HG03432 (cell line): ENCODE measurements at regions not wholly inside any gene's neighbourhood (a gene's known extent, or its start where the extent isn't known, plus 50 kb on each side); places are given as distances from the start of the nearest gene placed in this dataset.

Experiments
- ATAC-seq: cut with Tn5 transposase; IDR thresholded peaks from one replicate; pipeline ENCODE4 v1.9.1; 2021; ENCODE audit warnings: mild to moderate bottlenecking, moderate library complexity; ENCODE audit not compliant: unreplicated experiment

- ATAC-seq: no peak
Measured at GRCh38 chr6:79864421-79864820, 82.9 kb downstream of the ELOVL4 start.

DNA sequence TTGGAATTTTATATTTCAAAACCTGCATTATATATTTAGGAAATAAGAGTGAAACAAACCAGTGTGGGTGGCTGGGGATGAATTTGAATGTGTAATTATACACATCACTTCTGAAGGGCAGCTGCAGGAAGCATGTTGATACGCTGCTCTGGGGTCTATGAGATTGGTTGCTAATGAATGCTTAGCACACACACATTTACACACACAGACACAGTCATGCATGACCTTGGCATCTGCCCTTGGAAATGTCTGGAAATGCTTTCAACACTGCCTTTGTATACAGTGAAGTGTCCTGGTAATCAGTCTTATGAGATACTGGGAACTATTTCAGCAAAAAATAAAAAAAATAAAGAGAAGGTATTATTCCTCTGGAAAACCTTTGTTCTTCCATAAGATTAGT lies 83.4 kb downstream of the ELOVL4 start:
- ATAC-seq: no peak

DNA sequence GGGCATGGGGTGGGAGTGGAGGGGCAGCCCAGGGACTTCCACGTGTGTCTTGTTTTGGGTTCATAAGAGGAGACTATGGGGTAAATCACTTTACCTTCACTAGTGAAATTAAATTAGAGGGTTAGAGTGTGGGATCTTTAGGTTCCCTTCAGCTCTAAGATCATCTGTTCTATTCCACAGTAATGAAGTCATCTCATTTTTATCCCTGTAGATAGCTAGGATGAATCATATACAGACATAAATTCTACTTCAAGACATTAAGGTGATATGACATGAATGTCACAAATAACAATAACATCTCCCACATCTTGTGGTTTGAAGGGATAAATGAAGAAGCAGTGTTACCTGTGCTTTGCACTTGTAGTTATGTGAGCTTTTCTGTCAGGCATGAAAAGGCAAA lies 83.8 kb downstream of the ELOVL4 start:
- ATAC-seq: no peak

DNA sequence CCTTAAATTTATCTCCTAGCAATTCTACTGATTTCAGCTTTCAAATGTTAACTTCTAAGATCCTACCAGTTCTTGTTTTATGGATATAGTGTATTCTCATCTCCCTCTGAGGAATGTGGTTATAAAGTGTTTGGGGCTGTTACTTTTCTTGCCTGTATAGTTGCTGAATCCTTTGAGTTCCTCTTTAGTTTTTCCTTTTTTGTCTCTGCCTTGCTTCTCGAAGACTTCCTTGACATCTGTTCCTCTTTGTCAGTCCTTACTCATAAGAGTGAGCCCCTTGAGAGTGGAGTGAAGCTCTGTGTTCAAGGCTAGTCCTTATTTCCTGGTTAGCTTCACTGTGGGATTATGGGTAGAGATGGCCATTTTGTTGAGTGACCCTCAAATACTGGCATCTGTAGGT lies 84.6 kb downstream of the ELOVL4 start:
- no peak for ATAC-seq

GRCh38 chr6:79862126-79862525 lies 85.2 kb downstream of the ELOVL4 start:
- ATAC-seq: no peak

DNA sequence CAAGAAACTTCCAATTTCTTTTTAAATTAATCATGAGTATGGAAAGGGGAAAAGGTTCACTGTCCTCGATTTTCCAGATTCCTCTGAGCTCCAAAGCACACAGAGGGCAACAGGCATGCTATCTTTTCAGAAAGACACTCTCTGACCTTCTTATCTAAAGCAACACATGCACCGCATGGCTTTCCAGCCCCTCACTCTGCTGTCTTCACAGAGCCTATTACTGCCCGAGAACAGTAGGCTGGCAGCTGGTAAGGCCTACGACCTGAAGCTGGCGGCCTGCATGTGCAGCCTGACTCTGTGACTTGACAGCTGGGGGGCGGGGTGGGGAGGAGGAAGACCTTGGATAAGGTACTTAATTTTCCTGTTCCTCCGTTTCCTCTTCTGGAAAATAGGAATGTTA lies 86.3 kb downstream of the ELOVL4 start:
- ATAC-seq: no peak

GRCh38 chr6:79847426-79847825 lies 99.9 kb downstream of the ELOVL4 start:
- no peak for ATAC-seq

DNA sequence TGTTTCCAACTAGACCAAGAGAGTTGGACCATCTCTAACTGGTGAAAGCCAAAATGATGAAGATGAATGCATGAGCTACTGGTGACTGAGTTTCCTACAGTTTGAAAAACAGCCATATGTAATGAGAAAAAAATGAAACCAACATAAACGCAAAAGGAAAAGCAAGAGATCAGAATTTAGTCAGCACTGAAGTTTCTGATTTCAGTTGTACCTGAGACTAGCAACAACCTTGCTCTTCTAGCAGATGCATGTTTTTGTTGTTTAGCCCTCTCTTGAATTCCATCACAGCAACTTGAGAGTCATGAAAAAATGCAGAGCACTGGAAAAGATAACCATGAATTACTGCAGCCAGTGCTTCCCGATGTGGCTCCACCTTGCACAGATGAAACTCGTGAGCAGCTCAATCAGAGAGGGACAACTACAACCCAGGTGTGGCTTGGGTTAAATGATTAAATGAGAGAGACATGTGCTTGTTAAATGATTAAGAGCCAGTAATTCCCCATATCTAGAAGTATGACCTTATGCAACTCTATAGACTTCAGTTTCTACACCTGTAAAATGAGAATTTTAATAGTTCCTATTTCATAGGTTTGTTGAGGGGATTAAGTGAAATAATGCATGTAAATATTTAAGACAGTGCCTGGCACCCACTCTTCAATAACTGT lies 104.8 kb downstream of the ELOVL4 start:
- peak; percentile 61 for ATAC-seq

GRCh38 chr6:79841577-79842375 lies 105.6 kb downstream of the ELOVL4 start:
- peak; percentile 41 for ATAC-seq

- ATAC-seq: no peak
Measured at GRCh38 chr6:79838851-79839250, 108.5 kb downstream of the ELOVL4 start.

GRCh38 chr6:79833964-79834284 lies 113.4 kb downstream of the ELOVL4 start:
- no peak for ATAC-seq

- no peak for ATAC-seq
Measured at GRCh38 chr6:79833264-79833963, 113.9 kb downstream of the ELOVL4 start.

DNA sequence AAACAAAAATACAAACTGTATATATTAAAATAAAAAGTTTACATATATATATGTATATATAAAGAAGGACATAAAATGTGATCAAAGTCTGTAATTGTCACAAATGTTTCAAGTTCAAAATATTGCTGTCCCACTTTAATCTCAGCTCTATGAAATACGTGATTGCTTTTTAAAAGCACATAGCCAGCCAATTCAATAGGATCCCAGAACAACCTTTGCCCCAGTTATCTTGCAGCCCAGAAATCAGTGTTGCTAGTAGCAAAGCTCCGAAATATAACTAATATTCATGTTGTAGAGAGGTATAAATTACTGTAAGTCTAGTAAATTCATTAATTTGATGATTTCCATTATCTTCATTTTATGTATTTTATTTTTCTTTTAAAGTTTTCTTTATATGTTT lies 114.6 kb downstream of the ELOVL4 start:
- no peak for ATAC-seq

GRCh38 chr6:79824202-79824601 lies 123.2 kb downstream of the ELOVL4 start:
- no peak for ATAC-seq

DNA sequence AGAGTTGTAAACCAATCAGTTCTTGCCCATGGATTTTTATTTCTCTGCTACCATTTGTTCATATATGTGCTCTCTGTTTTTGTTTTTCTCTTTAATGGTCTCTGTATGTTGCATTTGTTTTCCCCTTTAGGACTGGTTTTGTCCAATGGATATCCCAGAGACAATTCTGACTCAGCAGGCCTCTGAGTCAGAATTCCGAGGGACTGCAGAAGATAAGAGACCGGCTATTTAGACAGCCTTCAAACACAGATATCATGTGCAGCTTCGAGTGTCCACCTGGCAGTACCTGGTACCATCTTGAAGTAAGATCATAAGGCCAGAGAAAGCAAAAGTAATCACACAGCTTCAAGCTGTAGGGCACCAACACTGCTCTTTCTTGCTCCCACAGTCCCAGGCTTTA lies 125.5 kb downstream of the ELOVL4 start:
- no peak for ATAC-seq

DNA sequence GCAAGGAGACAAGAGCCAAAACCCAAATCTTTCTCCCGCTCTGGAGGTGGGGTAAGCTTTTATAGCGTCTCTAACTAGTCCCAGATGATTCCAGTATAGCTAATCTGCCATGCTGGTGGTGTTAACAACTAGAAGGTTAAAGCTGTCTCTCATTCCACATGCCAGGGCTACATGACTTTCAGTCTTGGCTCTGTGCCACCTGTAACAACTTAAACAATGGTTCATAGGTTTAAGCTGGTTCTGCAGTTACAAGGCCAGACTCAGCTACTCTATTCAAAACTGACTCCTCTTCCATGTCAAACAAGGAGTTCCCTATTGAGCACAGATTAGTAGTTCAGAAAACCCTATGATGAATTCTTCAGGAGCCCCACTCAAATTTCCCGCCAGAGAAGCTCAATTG lies 128.9 kb downstream of the ELOVL4 start:
- ATAC-seq: no peak

DNA sequence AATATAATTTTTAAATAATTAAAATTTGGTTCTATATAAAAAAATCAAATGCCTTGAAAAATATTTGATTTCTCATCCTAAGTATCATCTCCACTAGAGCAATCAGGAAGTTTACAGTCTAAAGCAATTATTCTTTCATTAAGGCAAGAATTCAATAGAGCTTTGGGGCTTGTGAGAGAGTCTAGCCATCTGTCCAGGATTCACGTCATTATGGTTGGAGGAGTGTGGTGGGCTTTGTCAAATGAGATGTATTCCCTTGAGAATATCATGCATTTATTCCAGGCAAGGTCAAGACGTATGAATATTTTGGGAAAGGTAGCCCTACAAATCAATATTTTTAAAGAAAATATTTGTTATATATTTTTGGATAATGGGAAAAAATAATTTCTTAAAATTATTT lies 132.4 kb downstream of the ELOVL4 start:
- ATAC-seq: no peak

- peak; percentile 90 for ATAC-seq
Measured at GRCh38 chr6:79813854-79814709, 133.3 kb downstream of the ELOVL4 start.

DNA sequence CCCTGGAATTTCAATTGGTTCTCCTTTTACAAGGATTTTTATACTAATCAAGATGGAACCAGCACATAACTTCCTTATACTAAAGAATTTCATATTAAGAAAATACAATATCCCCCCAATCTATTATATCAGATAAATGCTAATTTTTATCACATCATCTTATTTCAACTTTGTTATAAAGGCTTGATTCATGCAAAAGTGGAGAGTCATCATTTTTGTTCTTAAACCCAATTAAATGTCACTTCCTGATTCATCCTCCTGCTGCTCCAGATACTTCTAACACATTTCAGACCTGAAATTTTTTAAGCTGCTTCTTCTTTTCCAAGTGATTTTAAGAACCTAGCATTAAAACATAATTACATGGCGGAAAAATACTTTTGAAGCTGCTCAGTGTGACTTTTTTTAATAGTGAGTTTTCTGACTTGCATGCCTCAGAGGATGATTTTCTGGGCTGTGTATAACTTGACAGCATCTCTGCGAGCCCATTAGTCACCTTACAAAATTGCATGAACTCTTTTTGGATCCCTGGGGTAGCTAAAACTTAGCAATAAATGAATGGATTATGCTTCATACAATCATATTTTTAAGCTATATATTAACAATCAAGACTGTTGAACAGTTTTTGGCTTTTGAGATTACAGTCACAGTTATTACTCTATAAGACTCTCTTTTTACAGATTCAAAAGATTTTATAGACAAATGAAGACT lies 134.1 kb downstream of the ELOVL4 start:
- peak; percentile 4 for ATAC-seq

DNA sequence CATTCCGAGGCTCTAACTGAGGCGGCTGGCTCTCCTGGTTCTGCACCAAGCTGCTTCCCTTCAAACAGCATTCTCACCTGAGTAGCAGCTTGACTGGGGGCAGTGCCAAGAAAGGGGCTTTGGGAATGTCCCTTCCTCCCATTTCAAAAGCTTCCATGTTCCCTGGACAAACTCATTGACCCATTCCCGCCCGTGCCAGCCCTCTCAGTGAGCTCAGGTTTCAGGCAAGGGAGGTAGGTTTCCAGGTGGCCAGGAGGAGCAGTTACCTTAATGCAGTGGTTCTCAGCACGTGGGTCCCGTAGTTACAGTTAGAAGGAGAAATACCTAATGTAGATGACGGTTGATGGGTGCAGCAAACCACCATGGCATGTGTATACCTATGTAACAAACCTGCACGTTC lies 135.2 kb downstream of the ELOVL4 start:
- no peak for ATAC-seq

DNA sequence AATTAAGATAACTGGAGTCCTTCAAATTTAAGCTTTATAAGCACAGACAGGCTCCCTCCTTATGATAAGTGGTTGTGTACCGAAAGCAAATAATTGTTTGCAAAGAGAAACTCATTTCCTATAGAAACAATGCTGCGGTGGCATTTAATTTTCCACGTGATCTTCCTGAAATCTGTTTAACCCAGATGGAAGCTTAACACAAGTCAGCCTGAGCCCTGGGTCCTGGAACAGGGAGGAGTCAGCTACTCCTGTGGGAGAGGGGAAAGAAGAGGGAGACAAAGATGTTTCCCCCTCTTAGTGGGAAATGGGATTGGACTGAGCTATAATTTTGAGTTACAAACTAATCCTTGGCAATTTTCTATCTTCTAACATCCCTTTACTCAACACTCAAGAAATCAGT lies 136.5 kb downstream of the ELOVL4 start:
- ATAC-seq: no peak
